ENCODE measurements at regions not wholly inside any gene's neighbourhood (a gene's known extent, or its start where the extent isn't known, plus 50 kb on each side); places are given as distances from the start of the nearest gene placed in this dataset.

- no peaks in the 10 kb centered on the region for H3K79me2 ChIP-seq (ENCODE audit: low read length)
- H3K27me3 ChIP-seq (ENCODE audit: low read depth, low read length): peaks cover 7% of the 10 kb centered on the region; the same call in 1 of the 2 replicates
- no peak overlapping the region for H3K27ac ChIP-seq (ENCODE audit: low read length)
- 0 out of 2 replicates have a peak, but pooled peaks cover 3% of the 10 kb centered on the region for H3K9me3 ChIP-seq (ENCODE audit: insufficient read depth, low read length)
- TF ChIP-seq EZH2phosphoT487 (IDR thresholded peaks at IDR 0.05; ENCODE audit: low read depth) (no peak), CTCF (IDR thresholded peaks at IDR 0.05; ENCODE audit: low read depth, low read length) (no peak)
- no peak overlapping the region for H2AFZ ChIP-seq (ENCODE audit: low read depth, low read length)
- H3K36me3 ChIP-seq (replicated peaks; ENCODE audit: low read depth, low read length): no peaks in the 10 kb centered on the region
- H3K4me1 ChIP-seq (ENCODE audit: low read length): no peaks in the 10 kb centered on the region
- H4K20me1 ChIP-seq (ENCODE audit: insufficient read depth, low read length): no peaks in the 10 kb centered on the region
- no peak overlapping the region for H3K9ac ChIP-seq (ENCODE audit: low read length)
- no peak overlapping the region for H3K4me2 ChIP-seq (ENCODE audit: low read length)
- no peak overlapping the region for H3K4me3 ChIP-seq (ENCODE audit: low read length)
Measured at GRCh38 chr12:116474899-116475298, 84.3 kb upstream of the MAP1LC3B2 start.

GRCh38 chr12:116476227-116476822 is 82.9 kb upstream of the MAP1LC3B2 start:
- Histone ChIP-seq H2AFZ (ENCODE audit: low read depth, low read length) (no peak overlapping the region), H3K27ac (ENCODE audit: low read length) (no peak overlapping the region), H3K4me2 (ENCODE audit: low read length) (no peak overlapping the region), H3K27me3 (ENCODE audit: low read depth, low read length) (peaks cover 12% of the 10 kb centered on the region), H3K9ac (ENCODE audit: low read length) (no peak overlapping the region), H3K36me3 (replicated peaks; ENCODE audit: low read depth, low read length) (no peaks in the 10 kb centered on the region), H3K4me3 (ENCODE audit: low read length) (no peak overlapping the region), H3K9me3 (ENCODE audit: insufficient read depth, low read length) (0 out of 2 replicates have a peak, but pooled peaks cover 3% of the 10 kb centered on the region), H3K4me1 (ENCODE audit: low read length) (no peaks in the 10 kb centered on the region), H3K79me2 (ENCODE audit: low read length) (no peaks in the 10 kb centered on the region), H4K20me1 (ENCODE audit: insufficient read depth, low read length) (no peaks in the 10 kb centered on the region)
- no peak for TF ChIP-seq CTCF (IDR thresholded peaks at IDR 0.05; ENCODE audit: low read depth, low read length)

GRCh38 chr12:116478243-116478773 is 80.9 kb upstream of the MAP1LC3B2 start:
- Histone ChIP-seq H3K36me3 (replicated peaks; ENCODE audit: low read depth, low read length) (no peaks in the 10 kb centered on the region), H3K9me3 (ENCODE audit: insufficient read depth, low read length) (0 out of 2 replicates have a peak, but pooled peaks cover 3% of the 10 kb centered on the region), H3K79me2 (ENCODE audit: low read length) (no peaks in the 10 kb centered on the region), H3K4me1 (ENCODE audit: low read length) (no peaks in the 10 kb centered on the region), H2AFZ (ENCODE audit: low read depth, low read length) (no peak overlapping the region), H3K27me3 (ENCODE audit: low read depth, low read length) (peaks cover 13% of the 10 kb centered on the region), H3K4me3 (ENCODE audit: low read length) (no peak overlapping the region), H4K20me1 (ENCODE audit: insufficient read depth, low read length) (no peaks in the 10 kb centered on the region), H3K4me2 (ENCODE audit: low read length) (no peak overlapping the region), H3K27ac (ENCODE audit: low read length) (no peak overlapping the region), H3K9ac (ENCODE audit: low read length) (no peak overlapping the region)
- TF ChIP-seq EZH2phosphoT487 (IDR thresholded peaks at IDR 0.05; ENCODE audit: low read depth): no peak

GRCh38 chr12:116480210-116480810 is 78.9 kb upstream of the MAP1LC3B2 start:
- Histone ChIP-seq H3K9ac (ENCODE audit: low read length) (no peak overlapping the region), H3K27me3 (ENCODE audit: low read depth, low read length) (peaks cover 17% of the 10 kb centered on the region), H2AFZ (ENCODE audit: low read depth, low read length) (no peak overlapping the region), H3K79me2 (ENCODE audit: low read length) (no peaks in the 10 kb centered on the region), H3K4me2 (ENCODE audit: low read length) (no peak overlapping the region), H3K36me3 (replicated peaks; ENCODE audit: low read depth, low read length) (no peaks in the 10 kb centered on the region), H3K4me1 (ENCODE audit: low read length) (no peaks in the 10 kb centered on the region), H3K9me3 (ENCODE audit: insufficient read depth, low read length) (0 out of 2 replicates have a peak, but pooled peaks cover 3% of the 10 kb centered on the region), H3K4me3 (ENCODE audit: low read length) (no peak overlapping the region), H3K27ac (ENCODE audit: low read length) (no peak overlapping the region), H4K20me1 (ENCODE audit: insufficient read depth, low read length) (no peaks in the 10 kb centered on the region)
- TF ChIP-seq CTCF (IDR thresholded peaks at IDR 0.05; ENCODE audit: low read depth, low read length) (no peak), EZH2phosphoT487 (IDR thresholded peaks at IDR 0.05; ENCODE audit: low read depth) (no peak)

Measured in OCI-LY3 (cell line).